ENCODE measurements at regions not wholly inside any gene's neighbourhood (a gene's known extent, or its start where the extent isn't known, plus 50 kb on each side); places are given as distances from the start of the nearest gene placed in this dataset.

DNA sequence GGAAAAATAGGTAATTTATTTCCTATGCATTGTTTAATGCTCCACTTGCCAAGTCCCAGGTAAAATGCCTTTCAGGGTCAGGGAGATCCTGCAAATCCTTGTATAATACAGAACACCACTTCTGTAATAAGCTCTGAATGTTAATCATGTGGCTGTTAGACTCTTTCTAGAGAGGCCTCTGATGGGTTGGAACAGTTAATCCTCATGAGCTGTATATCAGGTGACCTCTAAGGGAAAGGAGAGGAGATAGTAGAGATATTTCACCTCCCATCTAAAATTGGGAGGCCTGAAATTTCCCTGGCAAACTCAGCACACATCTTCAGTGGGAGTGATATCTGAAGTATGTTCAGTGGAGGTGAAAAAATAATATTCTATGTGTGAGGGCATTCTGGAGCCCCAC is 210.6 kb upstream of the WDFY3 start:
- no peak for TF ChIP-seq ZNF274 (IDR thresholded peaks at IDR 0.05; ENCODE audit: low read depth, low read length)
- TF ChIP-seq YY1 (IDR thresholded peaks at IDR 0.05; ENCODE audit: insufficient read depth, insufficient read length): no peak
- TF ChIP-seq SUZ12 (IDR thresholded peaks at IDR 0.05; ENCODE audit: extremely low read depth, insufficient read depth, insufficient read length): no peak

Measured in NT2/D1 (cell line).